ENCODE measurements at regions not wholly inside any gene's neighbourhood (a gene's known extent, or its start where the extent isn't known, plus 50 kb on each side); places are given as distances from the start of the nearest gene placed in this dataset.

DNA sequence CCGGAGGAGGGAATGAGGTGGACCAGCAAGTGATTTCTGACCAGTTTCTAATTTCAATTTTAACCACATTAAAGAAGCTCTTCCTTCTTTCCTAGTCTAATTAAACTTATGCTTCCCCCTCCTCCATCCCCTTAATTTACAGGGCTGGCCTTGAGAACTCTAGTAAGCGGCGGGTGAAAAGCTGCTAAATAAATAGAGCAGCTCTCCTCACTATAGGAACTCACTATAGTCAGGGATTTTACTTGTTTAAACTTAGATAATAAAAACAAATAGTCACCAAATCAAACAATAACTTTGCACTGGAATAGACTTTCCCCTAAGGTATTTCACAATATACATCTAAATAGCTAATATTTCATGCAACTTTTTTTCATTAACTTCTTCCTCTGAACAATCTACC lies 1838.2 kb upstream of the PRR20A start:
- DNase-seq: no peak

DNA sequence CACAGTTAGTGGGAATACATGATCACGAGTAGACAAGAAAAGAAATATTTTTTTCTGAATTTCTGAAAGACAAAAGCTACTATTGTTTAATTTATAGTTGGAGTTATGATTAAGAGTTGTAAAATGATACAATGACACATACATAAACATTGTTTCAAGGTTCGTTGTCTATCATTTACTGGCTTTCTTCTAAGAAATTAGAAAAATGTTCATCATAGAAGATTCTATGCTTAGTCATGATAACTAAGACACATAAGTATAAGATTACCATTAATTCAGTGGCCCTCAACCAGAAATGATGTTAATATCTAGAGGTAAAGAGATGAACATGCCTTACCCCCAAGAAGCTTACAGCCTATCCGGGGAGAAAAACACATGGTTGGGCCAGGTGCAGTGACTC lies 1832.8 kb upstream of the PRR20A start:
- no peak for DNase-seq

DNA sequence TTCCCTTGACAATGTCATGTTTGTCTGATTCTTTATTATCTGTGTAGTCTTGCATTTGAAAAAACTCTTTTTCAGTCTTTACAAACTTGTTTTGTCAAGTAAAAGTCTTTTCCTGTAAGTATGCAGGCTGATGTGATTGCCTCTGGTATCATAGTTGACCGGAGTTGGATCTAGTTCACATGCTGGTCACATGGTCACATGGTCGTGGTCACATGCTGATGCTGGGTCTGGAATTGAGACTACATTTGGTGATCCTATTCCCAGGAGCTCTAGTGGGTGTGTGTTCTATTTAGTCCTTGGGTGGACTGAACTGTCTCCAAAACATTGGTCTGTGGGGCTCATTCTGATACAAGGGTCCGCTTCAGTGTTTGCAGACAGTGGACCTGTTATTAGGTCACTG lies 1798.8 kb upstream of the PRR20A start:
- no peak for DNase-seq

DNA sequence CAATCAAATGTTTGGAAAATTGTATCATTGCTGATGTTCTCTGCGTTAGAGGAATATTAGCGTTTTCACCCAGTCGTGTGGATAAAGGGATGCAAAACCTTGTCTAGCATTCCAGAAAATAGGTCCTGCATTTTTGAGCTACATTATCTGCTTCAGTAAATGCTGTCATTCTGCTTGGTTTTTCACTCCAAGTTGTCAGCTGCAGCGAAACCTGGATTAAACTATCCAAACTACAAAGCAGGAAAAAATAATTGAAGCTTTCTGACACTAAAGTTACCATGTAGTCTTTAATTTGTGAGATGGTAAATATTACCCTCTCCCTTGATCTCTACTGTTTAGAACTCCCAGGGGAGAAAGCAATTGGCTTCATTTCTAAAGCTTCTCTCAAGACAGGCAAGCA lies 1795.5 kb upstream of the PRR20A start:
- no peak for DNase-seq

DNA sequence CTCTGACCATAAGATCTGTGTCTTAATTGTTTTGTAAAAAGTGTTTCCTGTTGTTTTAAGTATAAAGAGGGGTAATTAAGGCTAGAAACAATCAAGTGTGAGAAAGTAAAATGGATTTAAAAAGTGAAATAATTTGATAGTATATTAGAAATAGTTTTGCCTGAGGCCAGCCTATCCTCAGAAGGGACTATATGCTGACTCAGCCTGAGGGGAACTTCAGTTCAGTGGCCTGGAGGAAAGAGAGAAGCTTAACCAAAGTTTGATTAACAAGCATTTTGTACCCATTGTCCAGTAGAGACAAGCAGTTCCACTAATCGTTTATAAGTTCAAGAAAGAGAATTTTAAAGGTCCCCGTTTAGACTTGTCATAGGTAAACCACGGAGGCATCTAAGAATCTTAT lies 1793.2 kb upstream of the PRR20A start:
- no peak for DNase-seq

DNA sequence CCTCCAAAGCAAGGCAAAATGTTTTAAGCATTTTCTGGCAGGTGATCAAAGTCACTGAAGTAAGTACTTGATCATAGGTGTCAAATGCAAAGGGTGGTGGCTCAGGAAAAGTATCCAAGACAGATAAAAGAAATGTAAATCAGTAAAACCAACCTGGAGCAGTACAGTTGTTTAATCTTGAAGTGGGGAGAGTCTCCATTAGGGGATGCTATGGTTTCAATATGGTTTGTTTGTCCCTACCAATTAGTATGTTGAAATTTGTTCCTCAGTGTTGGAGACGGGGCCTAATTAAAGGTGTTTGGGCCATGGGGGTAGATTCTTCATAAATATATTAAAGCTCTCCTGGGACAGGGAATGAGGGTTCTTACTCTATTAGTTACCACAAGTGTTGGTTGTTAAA lies 1781.7 kb upstream of the PRR20A start:
- DNase-seq: no peak

DNA sequence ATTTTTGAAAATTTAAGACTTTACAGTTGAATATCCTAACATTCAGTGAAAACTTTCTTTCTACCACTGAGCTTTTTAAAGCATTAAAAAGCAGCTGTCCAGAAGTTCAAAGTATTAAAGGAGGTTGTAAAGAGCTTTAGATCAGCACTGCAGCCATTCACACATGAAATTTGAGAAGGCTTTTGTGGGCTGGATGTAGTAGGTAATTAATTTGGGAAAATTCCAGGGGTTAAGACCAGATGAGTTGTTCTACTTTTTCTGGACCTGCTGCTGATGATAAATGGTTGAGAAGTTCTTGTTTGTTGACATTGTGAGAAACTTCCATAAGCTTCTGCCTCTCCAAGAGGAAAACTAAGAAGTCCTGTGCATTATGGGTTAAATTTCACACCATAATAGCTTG lies 1779.6 kb upstream of the PRR20A start:
- DNase-seq: no peak

DNA sequence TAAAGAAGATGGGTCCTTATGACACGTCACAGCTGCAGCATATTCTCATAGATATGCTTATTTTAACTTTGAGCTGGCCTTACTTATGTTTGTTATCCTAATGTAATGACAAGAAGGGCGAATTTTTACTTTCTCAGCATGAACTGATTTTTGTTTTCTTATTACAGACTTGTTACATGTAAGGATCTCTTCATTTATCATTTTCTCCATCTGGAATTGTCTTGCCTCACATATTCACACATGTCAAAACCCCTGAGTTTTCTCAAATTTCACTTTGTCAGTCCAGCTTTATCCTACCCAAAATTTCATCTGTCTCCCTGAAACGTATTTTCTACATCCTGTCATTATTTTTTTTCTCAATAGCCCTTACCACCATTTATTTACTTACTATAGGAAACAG lies 1774.0 kb upstream of the PRR20A start:
- DNase-seq: no peak

DNA sequence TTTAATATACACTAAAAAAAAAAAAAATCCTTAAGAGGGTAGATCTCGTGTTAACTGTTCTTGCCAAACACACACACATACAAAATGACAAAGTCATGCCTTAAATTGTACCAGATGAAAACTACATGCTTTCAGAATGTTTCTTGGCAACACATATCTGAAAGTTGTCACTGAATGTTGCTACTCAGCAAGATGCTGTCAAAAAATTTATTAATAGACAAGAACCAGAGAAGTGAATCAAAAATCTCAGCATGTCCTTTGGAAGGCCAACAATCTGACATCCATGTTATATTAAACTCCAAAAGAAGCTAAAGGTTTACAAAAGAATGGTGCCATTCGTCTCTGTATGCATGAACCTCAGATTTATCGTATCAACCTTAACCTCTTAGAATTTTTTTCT lies 1746.2 kb upstream of the PRR20A start:
- DNase-seq: no peak

DNA sequence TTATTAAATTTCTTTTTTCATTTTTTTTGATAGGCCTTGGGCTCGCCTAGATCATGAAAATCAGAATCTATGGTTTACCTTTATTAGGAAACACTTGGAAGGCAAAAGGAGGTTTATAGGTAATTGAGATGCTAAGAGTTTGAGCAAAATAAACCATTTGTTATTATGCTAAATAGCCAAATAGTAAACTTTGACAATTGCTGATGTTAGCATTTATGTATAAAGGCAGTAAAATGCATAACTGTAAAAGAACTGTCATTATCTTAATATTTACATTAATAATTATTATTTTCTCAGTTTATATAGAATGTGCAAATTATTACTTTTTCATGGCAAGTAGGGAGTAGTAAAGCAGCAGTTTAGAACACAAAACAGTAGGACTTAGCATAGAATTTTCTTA lies 1737.8 kb upstream of the PRR20A start:
- no peak for DNase-seq

DNA sequence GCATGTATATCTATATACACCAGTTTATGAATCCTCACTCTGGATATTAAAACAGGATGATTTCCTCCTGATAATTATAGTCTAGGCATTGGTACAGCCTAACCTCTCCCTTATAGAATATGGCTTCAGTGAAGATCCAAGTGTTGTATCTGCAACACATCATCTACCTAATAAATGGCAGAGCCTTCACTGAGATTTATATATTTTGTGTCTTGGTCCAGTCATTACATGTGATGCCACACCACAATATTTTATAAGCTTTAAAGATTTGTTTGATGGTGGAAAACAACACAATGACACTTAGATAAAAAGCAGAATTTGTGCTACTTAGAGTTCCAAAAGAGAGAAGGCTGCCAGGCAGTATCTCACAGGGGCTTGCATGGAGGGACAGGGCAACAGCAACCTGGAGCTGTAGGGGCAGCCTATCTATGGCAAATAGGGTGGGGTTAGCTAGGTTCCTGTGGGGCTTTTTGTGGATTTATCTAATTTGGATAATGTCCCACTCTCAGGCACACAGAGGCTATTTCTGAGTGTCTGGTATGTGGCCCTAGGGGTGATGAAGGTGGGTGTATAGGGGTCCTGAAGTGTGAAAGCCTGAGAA lies 1736.7 kb upstream of the PRR20A start:
- DNase-seq: no peak

DNA sequence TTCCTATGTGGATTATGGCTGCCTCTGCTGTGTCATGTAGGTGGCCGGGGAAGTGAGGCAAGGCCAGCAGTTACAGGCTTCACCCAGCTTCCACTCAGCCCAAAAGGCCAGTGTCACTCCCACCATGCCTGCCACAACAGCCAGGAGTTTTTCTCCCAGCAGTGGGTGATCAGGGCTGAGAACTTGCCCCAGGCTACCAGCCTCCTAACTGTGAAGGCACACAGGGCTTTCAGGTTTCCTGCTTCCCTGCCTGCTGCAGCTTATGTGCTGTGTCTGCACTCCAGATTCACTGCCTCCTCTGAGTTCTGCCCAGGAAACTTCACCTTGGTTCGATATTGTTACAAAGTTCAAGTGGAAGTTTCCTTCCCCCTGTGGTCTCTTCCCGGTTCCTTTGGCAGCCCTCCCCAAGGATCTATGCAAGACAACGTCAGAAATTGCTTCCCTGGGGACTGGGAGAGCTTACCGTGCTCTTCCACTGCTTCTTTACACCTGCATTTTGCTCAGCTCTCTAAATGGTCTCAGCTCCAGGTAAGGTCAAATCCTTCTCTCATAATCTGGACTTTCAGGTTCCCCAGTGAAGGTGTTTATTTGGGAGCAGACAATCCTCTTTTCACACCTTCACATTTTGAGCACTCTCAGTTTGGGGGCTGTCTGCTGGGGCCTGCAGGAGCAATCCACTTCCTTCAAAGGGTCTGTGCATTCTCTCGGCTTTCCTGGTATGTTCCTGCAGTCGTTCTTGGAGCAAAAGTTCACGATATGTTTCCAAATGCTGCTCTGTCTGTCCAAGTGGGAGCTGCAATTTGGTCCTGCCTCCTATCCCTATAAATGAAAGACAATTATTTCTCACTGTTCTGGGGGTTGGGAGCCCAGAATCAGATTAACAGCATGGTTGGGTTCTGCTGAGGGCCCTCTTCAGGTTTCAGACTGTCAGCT lies 1730.1 kb upstream of the PRR20A start:
- no peak for DNase-seq

DNA sequence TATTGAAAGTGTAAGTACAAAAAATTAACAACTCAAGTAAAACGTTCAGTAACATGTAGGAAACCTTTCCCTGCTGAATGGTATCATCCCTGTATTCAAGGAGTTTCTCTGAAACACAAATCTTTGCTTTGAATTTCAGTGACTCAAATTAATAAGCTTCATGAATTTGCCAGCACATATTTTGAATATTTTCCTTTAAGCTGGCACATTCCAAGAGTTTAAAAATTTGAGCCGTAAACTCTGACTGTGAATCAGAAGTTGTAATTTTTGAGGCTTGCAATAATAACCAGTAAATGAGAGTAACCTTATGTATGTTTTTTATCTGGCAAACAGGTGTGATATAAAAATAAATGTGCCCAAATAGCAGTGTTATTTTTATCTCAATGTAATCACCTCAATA lies 1722.6 kb upstream of the PRR20A start:
- DNase-seq: no peak

DNA sequence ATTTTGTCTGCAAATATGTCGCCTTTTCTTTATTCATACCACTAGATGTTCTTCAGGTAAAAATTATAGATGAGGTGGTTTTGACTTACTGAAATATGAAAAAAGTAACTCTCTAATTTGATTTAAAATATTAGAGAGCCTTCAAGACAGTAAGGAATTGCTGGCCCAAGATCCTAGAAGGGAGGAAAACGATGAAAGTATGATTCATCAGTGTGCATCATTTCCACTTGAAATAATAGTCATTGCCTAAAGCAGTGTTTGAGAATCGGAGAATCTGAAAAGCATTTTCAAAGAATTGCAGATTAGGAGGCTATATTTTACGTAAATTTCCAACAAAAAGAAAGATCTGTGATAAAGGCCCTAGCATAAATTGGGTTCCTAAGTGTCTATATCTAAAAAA lies 1707.9 kb upstream of the PRR20A start:
- no peak for DNase-seq

DNA sequence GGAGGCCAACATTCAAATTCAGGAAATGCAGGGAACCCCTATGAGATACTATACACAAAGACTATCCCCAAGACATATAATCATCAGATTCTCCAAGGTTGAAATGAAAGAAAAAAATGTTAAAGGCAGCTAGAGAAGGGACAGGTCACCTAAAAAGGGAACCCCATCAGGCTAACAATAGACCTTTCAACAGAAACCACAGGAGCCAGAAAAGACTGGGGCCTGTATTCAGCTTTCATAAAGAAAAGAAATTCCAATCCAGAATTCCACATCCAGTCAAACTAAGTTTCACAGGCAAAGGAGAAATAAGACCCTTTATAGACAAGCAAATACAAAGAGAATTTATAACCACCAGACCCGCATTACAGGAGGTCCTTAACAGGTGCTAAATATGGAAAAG lies 1703.6 kb upstream of the PRR20A start:
- DNase-seq: no peak

DNA sequence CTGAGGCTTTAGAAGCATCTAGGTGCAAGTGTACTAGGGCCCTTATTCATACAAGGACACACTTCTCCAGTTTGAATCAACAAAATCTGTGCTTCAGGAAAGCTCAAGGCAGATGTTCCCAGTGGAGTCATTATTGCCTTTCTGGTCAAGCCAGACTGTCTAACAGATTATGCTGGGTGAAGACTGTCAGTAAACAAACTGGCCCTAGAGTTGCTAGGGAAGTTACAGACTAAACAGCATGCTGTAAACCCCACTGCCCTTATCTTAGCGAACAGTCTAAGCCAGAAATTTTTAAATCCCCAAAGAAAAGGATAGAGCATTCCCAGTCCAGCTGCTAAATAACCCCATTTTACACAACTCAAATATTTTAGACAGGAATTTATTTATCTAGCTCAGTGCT lies 1701.3 kb upstream of the PRR20A start:
- no peak for DNase-seq

DNA sequence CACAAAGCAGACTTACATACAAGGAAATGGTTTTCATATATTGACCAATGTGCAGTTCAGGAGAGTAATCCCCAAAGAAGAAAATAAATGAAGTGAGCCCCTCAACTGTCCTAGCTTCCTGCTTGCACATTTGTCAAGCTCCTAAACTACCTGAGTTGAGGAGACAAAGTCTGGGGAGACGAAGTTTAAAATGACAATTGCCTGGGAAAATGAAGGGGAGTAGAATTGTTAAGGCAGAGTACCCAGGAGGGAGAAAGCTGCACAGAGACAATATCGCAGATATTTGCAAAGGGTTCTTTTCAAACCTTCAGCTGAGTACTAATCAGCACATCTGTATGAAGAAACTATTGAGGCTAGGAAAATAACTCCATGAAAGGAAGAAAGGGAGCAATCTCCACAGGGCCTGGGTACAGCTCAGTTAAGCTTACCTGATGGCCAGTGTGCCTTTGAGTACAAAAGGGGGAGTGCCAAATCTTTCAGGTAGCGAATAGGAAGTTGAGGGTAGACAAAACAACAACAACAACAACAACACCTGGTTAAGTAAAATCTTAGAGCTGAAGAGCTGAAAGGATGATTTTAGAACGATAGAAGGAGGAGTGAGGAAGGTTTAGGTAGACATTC lies 1700.1 kb upstream of the PRR20A start:
- DNase-seq: no peak

DNA sequence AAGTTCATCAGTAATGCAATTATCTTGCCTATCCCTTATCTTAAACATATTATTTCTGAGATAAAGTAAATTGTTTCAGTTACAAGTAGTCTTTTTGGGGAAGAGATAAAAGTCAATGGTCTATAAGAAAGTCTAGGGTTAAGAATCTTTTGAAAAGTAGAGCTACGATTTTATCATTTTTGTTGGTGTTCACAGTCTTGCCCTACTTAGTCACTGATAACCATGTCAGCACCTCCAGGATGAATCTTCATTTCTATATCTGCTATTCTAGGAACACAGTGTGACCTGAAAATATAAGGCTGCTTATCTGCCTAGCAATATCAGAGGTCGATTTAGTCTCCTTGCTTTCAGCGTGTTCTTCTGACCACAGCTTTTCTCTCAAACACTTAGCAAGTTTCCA lies 1676.5 kb upstream of the PRR20A start:
- no peak for DNase-seq

DNA sequence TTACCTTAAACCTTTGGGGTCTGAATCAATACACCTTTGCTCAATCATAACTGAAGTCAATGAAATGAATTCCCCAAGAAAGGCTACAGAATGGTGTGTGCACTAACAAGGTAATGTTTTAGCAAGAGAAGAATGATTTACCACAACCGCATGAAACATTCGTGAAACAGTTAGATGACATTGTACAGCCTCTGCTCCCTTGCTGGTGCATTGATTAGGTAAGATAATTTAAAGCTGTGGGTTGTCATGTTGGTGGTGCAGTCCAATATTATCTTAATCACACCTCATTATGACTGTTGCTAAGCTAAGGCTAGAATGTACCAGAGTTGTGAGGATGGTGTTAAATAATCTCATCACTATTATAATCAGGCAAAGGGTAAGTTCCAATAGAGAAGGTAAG lies 1673.2 kb upstream of the PRR20A start:
- no peak for DNase-seq

DNA sequence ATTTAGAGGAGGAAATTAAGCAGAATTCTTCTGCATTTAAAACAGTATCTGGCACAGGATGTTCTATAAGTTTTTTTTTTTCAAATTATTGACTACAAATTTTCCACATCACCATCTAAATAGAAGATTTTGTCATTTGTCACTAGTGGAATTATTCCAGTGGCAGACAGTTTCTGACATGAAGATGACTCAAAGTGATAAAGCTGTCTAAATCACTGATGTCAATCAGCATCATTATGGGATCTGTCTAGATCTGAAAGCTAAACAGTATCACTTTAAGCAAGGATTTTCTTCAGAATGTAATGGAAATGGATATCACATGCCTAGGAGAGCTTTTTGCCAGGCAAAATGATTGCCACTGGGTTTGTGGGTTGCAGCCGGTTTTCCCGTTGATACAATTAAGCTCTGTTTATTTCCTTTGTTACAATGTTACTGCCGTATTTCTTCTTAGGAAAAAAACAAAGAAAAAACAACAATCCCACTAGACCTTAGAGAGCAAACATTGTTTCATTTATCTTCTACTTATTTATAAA lies 1657.0 kb upstream of the PRR20A start:
- DNase-seq: no peak

DNA sequence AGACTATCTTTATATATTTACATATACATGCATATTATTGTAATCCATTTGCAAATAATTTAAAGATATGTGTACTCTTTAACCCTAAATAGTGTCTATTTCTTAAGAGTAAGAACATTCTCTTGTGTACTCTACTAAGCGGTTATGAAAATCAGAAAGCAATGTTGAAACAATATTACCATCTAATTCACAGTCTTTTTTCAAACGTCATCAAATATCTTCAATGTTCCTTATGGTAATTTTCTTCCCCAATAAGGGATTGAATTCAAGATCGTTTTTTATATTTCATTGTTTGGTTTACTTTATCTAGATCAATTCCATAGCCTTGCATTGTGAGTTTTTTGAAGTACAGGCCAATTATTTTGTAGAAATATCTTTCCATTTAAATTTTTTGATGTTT lies 1647.4 kb upstream of the PRR20A start:
- DNase-seq: no peak

DNA sequence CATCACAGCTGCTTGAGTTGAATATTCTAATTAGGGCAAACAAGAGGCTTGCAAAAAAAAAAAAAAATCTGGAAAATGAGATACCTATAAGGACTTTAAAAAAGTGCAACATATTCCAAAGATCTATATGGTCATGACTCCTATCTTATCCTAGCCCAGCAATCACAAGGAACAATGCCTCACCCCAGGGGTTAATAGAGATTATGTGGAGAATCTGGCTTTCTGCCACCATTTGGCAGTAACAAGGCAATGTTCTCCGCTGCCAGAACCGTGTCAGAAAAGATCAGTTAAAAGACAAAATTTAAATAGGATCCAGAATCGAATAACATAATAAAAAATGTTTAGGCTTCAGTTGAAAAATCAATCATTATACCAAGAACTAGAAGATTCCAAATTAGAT lies 1643.2 kb upstream of the PRR20A start:
- no peak for DNase-seq

DNA sequence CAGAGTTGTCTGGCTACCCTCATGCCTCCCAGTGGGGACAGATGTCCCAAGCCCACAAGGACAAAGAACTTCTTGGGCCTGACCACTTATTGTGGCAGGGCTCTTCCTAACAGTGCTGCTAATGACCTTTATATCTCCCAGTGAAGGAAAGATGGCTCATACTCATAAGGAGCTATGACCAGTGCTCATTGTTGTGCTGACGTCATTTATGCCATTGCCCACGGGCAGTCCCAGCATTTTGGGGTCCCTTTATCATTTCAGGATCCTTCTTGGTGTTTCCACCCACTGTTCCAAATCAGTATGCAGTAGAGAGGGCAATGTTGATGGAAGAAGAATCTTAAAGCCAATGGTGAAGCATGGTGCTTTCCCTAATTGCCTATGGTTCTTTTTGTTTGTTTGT lies 1640.0 kb upstream of the PRR20A start:
- no peak for DNase-seq

DNA sequence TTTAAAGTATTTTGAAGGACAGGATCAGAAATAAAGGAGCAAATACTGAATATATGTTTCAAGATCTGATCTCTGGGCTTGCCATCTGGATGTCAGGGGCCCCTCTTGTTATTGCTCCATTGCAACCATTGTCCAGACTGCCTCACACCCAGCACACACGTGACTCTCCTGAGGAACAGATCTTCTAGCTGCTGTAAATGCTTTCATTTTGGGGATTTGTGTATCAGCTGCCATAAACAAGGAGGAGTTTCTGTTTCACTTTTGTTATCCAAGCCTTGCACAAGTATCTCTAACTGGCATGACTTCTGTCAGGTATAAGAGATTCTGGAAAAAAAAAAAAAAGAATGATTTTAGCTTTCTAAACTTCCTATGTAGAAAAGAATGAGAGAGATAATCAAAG lies 1624.1 kb upstream of the PRR20A start:
- DNase-seq: no peak

All from T1000 (cell line).